ENCODE measurements at regions not wholly inside any gene's neighbourhood (a gene's known extent, or its start where the extent isn't known, plus 50 kb on each side); places are given as distances from the start of the nearest gene placed in this dataset.
"Not testable (repeated sequence)": the region's sequence is repeated elsewhere in the genome, so short reads cannot be mapped to it uniquely, and the experiment has no call there.

DNA sequence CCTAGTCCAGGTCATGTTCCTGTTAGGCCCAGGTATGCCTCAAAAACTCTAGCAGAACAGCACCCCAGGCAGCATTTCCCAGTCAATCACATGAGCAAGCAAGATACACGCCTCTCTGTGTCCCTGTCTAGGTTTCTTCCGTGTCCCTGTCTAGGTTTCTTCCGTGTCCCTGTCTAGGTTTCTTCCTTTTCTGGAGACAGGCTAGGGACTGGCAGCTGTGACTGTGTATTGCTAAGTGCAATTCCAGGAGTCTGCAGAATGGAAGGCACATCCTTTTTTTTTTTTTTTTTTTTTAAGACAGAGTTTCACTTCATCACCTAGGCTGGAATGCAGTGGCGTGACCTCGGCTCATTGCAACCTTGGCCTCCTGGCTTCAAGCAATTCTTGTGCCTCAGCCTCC, 77.6 kb downstream of the SETD4 start:
- no peak for DNase-seq (ENCODE audit: low read depth)

DNA sequence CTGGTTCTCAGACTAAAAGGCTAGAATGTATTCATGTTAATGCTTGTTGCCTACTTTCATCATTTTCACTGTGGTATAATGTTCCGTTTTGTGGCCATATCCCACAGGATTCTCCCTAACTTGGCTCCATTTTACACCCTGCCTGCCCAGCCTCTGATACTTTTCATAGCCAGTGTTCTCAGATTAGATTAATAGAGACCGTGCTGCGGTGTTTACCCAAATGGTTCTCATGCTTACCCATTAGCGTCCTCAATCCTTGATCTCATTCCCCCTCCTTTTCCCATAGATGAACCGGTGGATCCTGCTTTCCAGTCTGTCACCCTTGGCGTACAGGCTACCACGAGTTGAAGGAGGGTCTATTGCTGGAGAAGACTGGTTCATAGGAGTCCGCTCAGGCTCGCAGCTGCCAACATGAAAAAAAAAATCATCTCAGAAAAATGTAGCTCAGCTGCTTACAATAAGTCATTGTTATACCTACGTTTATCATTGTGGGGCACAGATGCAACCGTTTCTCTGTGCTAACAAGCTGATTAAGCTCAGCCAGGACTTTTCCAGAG, 78.7 kb downstream of the SETD4 start:
- no peak for DNase-seq (ENCODE audit: low read depth)

DNA sequence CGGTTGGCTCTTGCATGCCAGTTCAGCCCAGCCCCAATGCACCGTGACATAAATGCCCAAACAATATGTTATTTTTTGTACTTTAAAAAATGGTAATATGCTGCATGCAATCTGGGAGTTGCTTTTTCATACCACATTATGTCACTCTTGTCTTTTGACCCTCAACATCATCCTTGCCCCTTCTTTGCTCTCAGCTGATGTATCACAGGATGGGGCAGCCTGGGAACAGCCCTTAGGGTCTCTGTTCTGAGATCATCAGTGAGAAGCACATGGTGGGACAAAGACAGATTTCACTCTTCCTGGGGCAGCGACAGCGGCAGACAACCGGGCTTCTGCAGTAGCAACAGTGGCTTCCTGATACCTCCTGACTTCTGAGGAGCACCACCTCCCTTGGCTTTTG, 79.5 kb downstream of the SETD4 start:
- DNase-seq (ENCODE audit: low read depth) = no peak

DNA sequence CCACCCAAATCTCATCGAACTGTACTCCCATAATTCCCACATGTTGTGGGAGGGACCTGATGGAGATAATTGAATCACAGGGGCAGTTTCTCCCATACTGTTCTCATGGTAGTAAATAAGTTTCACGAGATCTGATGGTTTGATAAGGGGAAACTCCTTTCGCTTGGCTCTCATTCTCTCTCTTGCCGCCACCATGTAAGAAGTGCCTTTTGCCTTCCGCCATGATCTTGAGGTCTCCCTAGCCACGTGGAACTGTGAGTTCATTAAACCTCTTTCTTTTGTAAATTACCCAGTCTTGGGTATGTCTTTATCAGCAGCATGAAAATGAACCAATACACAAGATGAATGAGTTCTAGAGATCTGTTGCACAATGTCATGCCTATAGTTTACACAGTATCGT, 82.5 kb downstream of the SETD4 start:
- not testable (repeated sequence) for DNase-seq (ENCODE audit: low read depth)

DNA sequence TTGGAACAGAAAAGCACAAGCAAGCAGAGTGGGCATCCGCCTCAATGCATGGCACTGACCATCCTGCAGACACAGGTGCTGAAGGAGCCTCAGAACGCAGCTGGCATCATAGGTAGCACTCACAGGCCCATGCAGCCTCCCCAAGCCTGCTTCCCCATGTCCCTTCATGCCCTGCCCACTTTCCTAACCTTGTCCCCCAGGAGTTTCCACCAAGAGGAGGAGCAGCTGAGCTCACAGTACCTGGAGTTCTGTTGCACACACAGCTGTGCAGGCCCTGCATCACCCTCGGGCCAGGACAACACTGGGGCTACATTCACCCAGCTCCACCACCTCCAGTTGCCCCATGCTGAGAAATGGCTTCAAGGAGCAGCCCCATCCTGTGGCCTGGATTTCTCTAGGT, 83.4 kb downstream of the SETD4 start:
- DNase-seq (ENCODE audit: low read depth) = no peak

DNA sequence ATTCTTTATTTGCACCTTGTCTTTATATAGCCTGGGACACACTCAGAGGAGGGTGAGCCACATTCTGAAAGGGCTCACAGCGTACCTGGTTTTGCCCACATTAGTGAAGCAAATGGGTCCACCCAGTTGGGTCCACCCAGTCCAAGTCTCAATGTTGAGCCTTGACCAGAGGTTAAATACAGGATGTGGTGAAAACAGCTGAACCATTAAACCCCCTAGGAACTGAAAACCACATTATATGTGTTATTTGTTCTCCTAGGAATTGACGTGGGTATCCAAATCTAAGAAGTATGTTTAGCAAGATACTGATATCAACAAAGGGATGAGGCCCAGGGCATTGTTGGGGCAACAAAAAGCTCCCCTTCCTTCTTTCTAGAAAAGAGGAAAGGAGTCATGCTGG, 83.8 kb downstream of the SETD4 start:
- DNase-seq (ENCODE audit: low read depth) = no peak

DNA sequence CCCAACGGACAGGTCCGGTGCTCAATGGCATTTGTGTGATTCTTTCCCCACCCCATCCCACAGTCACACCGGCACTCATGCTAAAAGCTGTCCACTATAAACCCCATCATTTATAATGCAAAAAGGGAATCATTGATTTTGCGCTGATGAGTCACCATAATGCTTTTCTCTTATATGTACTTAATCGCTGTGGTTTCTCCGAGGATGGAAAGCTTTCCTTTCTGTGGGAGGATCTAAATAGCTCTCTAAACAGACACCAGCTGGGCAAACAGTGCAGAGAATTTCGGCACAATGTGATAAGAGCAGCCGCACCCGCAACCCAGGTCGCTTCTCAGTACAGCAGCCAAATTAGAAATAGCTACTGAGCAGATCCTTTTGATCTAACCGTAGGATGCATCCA, 85.6 kb downstream of the SETD4 start:
- no peak for DNase-seq (ENCODE audit: low read depth)

DNA sequence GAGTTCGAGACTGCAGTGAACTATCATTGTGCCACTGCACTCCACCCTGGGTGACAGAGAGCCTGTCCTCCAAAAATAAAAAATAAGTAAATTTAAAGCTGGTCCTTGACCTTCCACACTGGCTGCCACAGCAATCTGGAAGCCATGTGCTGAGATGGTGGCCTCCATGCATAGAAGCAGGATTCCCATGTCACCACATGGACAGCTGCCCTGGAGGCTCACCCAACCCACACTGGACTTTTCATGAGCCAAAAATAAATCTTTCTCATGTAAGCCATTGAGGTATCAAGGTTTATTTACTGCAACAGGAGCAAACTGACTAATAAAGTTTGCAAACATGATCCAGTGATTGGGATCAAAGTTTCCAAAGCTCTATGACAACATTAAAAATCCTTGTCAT, 88.5 kb downstream of the SETD4 start:
- DNase-seq (ENCODE audit: low read depth) = no peak

DNA sequence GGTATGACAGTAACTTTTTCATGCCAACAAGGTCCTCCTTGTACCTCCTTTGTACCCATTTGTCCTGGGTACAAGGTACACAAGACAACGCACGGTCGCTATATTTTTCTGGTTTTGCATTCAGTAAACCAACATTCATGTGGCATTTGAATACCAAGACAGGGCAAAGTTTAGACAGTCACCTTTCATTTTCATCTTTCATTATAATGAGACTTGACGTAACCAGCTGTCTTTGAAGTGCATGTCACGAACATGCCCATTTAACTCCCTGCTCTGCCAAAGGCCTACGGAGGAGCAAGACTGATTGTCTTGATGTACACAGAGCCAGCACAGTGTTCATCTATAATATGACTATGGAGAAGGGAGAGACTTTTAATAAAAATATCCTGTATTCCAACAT, 91.0 kb downstream of the SETD4 start:
- DNase-seq (ENCODE audit: low read depth) = no peak

DNA sequence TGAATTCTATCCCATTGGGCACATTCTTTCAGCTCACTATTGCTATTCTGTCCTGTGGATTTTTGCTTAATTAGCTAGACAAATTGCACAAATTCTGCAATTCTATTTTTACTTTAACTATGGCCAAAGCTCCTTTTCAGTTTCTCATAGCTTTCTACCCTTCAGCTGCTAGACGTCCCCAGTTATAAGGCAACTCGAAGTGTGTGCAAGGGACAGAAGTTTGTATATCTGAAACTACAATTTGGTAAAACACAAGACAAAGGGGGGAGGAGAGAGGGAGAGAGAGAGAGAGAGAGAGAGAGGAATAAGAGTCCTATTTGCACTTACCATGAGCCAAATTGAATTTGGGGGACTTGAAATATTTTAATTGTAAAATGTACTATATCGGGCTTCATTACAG, 91.8 kb downstream of the SETD4 start:
- DNase-seq (ENCODE audit: low read depth) = no peak

DNA sequence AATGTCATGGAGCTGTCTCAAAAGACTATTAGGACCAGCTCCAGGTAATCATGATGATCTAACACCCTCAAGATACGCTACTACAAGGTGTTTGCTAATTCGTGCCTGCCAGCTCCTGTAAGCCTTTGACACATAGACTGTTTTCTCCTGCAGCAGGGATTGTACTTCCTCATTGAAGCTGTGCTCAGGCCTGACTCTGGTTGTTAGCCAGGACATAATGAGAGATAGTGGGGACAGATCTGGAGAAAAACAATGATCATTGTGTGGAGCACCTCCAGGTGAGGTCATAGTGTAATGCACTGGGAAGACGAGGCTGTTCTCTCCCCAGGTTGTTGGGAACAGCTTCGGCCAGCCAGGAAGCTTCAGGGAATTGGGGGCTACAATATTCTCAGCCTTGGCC, 94.6 kb downstream of the SETD4 start:
- no peak for DNase-seq (ENCODE audit: low read depth)

DNA sequence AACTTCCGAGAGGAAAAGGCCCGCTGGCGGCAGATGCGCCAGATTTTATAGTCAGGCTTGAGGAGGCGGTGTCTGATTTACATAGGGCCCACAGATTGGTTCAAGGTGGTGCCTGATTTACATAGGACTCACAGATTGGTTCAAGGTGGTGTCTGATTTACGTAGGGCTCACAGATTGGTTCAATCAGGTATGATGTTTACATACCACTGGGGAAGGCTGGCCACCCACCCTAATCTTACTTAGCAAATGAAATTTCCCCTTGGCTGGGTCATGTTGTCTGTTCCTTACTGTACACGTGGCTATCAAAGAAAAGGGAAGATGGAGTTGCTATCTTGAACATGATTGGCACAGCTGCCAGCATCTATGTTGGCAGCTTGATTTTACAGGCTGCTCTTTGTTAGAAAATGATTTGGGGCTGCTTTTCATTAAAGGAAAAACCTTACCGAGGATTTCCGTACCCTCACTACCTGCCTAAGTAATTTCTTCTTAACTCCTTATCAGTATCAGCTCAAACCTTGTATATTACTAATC, 96.3 kb downstream of the SETD4 start:
- DNase-seq (ENCODE audit: low read depth) = peak; percentile 66

DNA sequence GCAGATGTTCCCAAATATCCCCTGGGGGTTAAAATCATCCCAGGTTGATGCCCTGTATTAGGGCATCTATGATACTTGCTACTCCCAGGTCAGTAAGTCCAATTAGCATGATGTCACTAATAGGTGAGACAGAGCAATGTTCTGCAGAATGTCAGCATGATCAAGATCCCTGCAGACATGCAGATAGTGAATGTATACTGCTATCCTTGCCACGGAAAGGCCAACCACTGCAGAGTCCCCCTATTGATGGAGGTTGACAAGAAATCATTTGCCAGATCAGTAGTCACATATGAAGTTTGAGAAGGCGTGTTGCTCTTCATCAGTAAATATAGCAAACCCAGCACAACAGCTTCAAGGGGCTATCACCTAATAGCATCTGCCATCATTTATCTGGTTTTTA, 97.4 kb downstream of the SETD4 start:
- DNase-seq (ENCODE audit: low read depth) = no peak

DNA sequence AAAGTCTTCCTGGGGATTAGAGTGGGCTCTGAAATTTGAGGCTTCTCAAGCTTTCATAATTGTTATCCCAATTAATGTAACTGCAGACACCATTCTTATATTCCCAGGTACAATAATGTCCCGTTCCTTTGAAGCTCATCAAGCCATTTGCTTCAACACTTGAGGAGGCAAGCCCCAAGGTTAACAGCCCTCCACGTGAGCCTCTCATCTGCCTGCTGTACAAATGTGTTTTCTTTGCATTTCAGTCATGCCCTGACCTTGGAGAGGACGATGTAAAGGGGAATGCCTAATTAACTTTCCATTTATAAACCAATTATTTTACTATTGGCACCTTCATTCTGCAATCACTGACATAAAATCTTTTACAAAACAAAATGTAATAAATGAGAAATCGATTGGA, 106.3 kb downstream of the SETD4 start:
- no peak for DNase-seq (ENCODE audit: low read depth)

DNA sequence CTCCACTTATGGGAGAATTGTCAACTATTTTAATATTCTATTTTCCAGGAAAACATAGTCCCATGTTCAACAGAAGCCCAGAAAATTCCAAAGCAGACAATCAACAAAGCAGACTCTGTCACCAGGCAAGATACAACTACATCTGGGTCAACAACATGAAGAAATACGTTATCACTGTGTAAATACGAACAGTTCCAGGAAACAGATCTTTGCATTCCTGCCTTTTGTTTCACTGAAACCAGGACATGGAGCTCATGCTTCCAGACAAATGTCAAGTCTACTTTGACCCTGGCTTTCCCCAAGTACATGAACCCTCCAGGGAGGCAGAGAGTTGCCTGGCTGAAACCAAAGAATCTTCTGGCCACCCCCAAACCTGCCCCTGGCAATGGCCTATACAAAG, 106.7 kb downstream of the SETD4 start:
- no peak for DNase-seq (ENCODE audit: low read depth)

DNA sequence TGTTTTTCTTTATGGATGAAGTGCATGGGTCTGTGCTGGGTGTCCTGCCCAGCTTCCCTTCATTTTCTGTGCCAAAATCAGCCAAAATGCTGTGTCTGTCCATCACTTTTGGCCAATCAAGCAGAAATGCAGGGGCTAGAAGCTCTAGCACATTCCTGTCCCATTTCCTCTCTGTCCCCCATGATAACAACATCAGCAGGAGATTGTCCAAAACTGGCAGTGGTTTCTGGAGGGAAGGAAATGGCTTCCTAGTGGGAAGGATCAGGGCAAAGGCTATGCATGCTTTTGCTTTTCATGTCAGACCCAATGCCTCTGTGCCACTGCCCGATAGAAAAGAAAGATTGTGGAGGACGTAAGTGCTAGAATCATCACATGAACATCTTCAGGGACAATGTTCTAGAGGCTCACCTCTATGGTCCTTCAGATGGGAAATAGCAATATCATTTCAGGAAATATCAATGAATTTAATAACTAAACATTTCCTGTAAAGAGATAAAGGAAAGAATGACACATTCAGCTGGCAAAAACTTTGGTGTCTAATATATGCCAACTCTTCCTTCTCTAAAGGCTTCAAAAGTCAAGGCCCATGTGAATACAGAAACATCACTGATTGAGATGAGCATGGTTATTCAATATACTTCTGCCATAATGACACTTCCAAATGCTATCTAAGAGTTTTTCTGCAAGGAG, 107.5 kb downstream of the SETD4 start:
- DNase-seq (ENCODE audit: low read depth) = no peak

DNA sequence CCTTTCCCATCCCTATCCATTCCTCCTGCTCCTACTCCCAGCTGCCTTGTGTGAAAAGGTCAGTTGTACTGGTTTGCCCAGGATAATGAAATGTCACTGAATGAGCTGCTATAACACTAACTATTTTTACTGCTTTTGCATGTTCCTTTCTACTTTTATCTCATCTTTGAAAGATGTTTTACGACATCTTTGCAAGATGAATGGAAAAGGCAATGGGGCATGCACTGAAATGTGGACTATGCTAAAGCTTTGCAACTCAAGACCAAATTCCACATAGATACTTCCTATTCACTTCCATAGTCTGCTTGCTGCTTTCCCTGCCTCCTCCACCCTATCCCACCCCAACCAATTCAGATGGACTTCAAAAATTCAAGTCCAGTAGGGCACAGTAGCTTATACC, 111.3 kb downstream of the SETD4 start:
- no peak for DNase-seq (ENCODE audit: low read depth)

DNA sequence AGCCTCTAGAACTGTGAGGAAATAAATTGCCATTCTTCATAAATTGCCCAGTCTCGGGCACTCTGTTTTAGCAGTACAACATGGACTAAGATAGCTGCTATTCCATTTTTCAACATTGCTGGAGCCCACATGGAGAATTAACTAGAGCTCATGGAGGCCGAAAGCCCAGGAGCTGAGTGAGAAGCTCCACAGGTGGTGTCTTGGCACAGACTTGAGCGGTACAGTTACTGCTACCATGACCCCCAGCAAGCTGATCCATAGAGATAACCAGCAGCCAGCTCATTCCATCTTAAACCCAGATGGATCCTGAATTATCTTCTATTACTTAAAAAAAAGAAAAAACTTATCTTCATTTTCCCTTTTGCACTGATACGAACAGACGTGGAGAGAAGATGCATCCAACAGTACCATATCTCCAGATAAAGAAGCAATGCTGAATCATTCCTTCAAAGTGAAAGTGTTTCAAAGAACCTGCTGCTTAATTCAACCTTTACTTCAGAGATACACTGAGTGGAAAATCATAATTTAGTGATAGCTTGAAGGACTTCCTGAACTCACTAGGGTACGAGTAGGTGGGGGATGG, 115.1 kb downstream of the SETD4 start:
- no peak for DNase-seq (ENCODE audit: low read depth)

DNA sequence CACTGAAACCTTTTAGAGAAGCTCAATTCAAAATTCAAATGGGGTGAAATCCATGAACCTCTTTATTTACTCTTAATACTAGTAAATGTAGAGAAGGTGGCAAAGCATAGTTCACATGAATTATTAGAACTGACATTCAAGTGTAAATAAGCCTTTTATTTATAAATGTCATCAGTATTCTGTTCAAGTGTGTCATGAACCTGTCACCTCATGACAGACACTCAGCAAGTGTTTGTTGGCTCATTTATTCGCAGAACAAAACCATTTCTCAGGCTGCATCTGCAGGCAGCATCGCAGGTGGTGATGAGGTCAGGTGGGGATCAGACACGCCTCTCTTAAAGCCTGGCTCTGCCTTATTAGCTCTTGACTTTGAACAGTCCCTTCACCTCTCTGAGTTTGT, 116.6 kb downstream of the SETD4 start:
- DNase-seq (ENCODE audit: low read depth) = no peak

DNA sequence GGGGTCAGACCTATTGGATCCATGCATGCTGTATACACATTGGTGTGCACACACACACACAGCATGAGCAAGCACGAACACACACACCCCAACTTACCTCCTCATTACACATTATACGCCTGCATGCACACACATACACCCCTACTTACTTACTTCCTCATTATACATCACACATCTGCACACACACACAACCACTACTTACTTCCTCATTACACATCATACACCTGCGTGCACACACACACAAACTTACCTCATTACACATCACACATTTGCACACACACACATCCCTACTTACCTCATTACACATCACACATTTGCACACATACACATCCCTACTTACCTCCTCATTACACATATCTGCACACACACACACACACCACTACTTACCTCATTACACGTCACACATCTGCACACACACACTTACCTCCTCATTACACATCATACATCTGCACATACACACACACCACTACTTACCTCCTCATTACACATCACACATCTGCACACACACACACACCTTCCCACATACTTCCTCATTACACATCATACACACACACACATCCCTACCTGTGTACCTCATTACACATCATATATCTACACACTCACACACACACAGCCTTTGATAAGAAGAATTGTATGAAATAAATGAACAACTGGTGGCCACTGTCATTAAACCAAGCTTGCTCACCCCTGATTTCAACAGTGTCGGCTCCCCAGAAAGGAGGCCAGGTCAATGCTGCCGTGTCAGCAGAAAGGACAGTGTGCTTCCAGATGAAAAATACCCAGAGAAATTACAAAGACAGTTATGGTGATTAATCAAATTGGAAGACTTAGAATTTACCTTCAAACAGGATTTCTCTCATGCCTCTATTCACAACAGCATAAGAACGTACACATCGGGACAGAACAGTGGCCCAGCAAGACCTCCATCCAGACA, 117.8 kb downstream of the SETD4 start:
- no peak for DNase-seq (ENCODE audit: low read depth)

DNA sequence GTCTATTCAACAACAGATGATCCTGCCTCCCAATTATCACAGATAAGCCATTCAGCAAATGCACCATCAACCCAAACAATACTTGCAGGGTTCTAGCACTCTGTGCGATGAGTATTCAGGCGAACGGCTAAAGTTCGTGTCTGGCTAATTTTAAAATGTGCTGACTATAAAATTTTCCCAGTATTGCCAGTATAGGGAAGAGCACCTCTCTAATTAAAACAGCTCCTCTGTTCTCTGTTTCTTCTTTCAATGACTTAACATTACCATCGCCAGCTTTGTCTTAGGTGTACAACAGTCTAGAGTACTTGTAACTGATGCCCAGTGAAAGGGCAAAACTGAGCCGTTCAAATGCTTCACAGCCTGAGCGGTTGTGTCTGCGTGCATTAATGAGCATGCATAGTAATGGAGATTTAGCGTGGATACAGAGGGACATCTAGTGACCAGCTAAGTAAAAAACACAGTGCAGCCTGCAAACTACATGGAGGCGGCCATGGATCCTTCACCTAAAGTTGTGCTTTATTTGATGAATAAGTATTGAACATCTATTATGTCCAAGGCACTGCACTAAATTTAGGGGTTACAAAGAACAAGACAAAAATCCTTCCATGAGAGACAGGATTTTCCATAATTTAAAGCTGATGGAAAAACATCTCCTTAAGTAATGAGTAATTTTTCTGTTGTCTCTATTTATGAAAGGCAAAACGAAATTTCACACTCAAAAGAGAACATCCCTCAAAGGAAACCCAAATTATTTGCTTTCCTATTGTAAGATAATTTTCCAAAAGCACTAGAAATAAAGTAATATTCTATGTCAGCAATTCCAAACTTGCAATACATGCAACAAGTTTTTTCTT, 120.0 kb downstream of the SETD4 start:
- DNase-seq (ENCODE audit: low read depth) = peak; percentile 82

Data from M059J (cell line).